GM23338 (cell line): ENCODE measurements at regions not wholly inside any gene's neighbourhood (a gene's known extent, or its start where the extent isn't known, plus 50 kb on each side); places are given as distances from the start of the nearest gene placed in this dataset.

Experiments used
- ATAC-seq: fragments of 200-7000 bp; cut with Tn5 transposase; 3 replicates; pipeline ENCODE4 v1.9.1; 2020
- DNase-seq: peaks from one replicate; pipeline ENCODE4 v3.0.0-alpha.2; 2015; ENCODE audit warnings: low spot score
- H2AFZ ChIP-seq: fragments of 200-600 bp; sonication (generic); 2 replicates; pipeline ENCODE4 v1.8.0; 2016; ENCODE audit warnings: antibody characterized with exemption, mild to moderate bottlenecking, moderate library complexity
- H3F3A ChIP-seq: fragments of 200-600 bp; sonication (generic); replicated peaks from 2 replicates; pipeline ENCODE4 v1.8.0; 2017; ENCODE audit warnings: antibody characterized with exemption, mixed run types, low read depth
- H3K27ac ChIP-seq: fragments of 200-600 bp; sonication (generic); 2 replicates; pipeline ENCODE4 v1.6.1; 2016; ENCODE audit warnings: low read depth
- H3K27me3 ChIP-seq: fragments of 200-600 bp; sonication (generic); 2 replicates; pipeline ENCODE4 v1.8.0; 2016; ENCODE audit warnings: mild to moderate bottlenecking, mixed run types, moderate library complexity; ENCODE audit not compliant: insufficient read depth
- H3K36me3 ChIP-seq: fragments of 200-600 bp; sonication (generic); 2 replicates; pipeline ENCODE4 v1.8.0; 2016; ENCODE audit warnings: mild to moderate bottlenecking; ENCODE audit not compliant: insufficient read depth
- H3K4me1 ChIP-seq: fragments of 200-600 bp; sonication (generic); 2 replicates; pipeline ENCODE4 v1.8.0; 2016; ENCODE audit warnings: mild to moderate bottlenecking, moderate library complexity; ENCODE audit not compliant: insufficient read depth
- H3K4me2 ChIP-seq: fragments of 200-600 bp; sonication (generic); 2 replicates; pipeline ENCODE4 v1.7.1; 2017; ENCODE audit warnings: mixed run types
- H3K4me3 ChIP-seq: fragments of 200-600 bp; sonication (generic); 2 replicates; pipeline ENCODE4 v1.6.1; 2016; ENCODE audit warnings: mixed run types
- H3K79me2 ChIP-seq: fragments of 200-600 bp; sonication (generic); replicated peaks from 2 replicates; pipeline ENCODE4 v1.8.0; 2017; ENCODE audit warnings: mild to moderate bottlenecking; ENCODE audit not compliant: insufficient read depth
- H3K9me2 ChIP-seq: fragments of 200-600 bp; sonication (generic); 2 replicates; pipeline ENCODE4 v1.8.0; 2017; ENCODE audit not compliant: insufficient read depth
- H4K20me1 ChIP-seq: fragments of 200-600 bp; sonication (generic); replicated peaks from 2 replicates; pipeline ENCODE4 v1.8.0; 2017; ENCODE audit warnings: mild to moderate bottlenecking; ENCODE audit not compliant: insufficient read depth
- H3K27ac Mint-ChIP-seq: 2 replicates; pipeline ENCODE4 v1.8.0; 2020; ENCODE audit warnings: inconsistent platforms, mild to moderate bottlenecking, moderate library complexity, mixed read lengths
- H3K27me3 Mint-ChIP-seq: 3 replicates; pipeline ENCODE4 v1.8.0; 2022; ENCODE audit warnings: low read depth, mild to moderate bottlenecking, moderate library complexity, mixed read lengths, inconsistent platforms; ENCODE audit not compliant: insufficient read depth, poor library complexity
- H3K36me3 Mint-ChIP-seq: 3 replicates; pipeline ENCODE4 v1.8.0; 2021; ENCODE audit warnings: low read depth, mild to moderate bottlenecking, inconsistent platforms, moderate library complexity, mixed read lengths
- H3K4me1 Mint-ChIP-seq: 3 replicates; pipeline ENCODE4 v1.8.0; 2020; ENCODE audit warnings: mild to moderate bottlenecking, inconsistent platforms, mixed read lengths
- H3K4me3 Mint-ChIP-seq: 3 replicates; pipeline ENCODE4 v1.8.0; 2021; ENCODE audit warnings: moderate library complexity, mild to moderate bottlenecking, inconsistent platforms, mixed read lengths
- H3K9me3 Mint-ChIP-seq: 3 replicates; pipeline ENCODE4 v1.8.0; 2020; ENCODE audit warnings: moderate library complexity, mild to moderate bottlenecking, inconsistent platforms, mixed read lengths
- CREB1 ChIP-seq: fragments of 250-450 bp; sonication (Bioruptor Pico); IDR thresholded peaks from 2 replicates; pipeline ENCODE4 v1.5.0; 2020; ENCODE audit warnings: low read depth, mild to moderate bottlenecking, moderate library complexity
- ETS1 ChIP-seq: IDR thresholded peaks from 2 replicates; pipeline ENCODE4 v1.6.1; 2016; ENCODE audit warnings: antibody characterized with exemption
- EZH2 ChIP-seq: fragments of 200-600 bp; sonication (generic); IDR thresholded peaks from one replicate; pipeline ENCODE4 v1.8.0; 2017; ENCODE audit warnings: antibody characterized with exemption, mild to moderate bottlenecking, low read depth; ENCODE audit not compliant: unreplicated experiment
- EZH2phosphoT487 ChIP-seq: fragments of 200-600 bp; sonication (generic); IDR thresholded peaks from one replicate; pipeline ENCODE4 v1.8.1; 2018; ENCODE audit warnings: antibody characterized with exemption; ENCODE audit not compliant: unreplicated experiment
- JUNB ChIP-seq: IDR thresholded peaks from one replicate; pipeline ENCODE4 v1.6.1; 2016; ENCODE audit warnings: antibody characterized with exemption; ENCODE audit not compliant: unreplicated experiment
- NANOG ChIP-seq: IDR thresholded peaks from 2 replicates; pipeline ENCODE4 v1.6.1; 2016; ENCODE audit warnings: antibody characterized with exemption, borderline replicate concordance
- POLR2AphosphoS5 ChIP-seq: IDR thresholded peaks from 2 replicates; pipeline ENCODE4 v1.6.1; 2016; ENCODE audit warnings: antibody characterized with exemption, low read depth
- STAT1 ChIP-seq: IDR thresholded peaks from one replicate; pipeline ENCODE4 v1.6.1; 2016; ENCODE audit warnings: antibody characterized with exemption; ENCODE audit not compliant: unreplicated experiment
- ZNF114 ChIP-seq: fragments of 250-450 bp; sonication (Bioruptor Pico); IDR thresholded peaks from 2 replicates; pipeline ENCODE4 v1.5.0; 2020; ENCODE audit warnings: mild to moderate bottlenecking, moderate library complexity
- ZNF331 ChIP-seq: fragments of 250-450 bp; sonication (Bioruptor Pico); IDR thresholded peaks from 2 replicates; pipeline ENCODE4 v1.5.0; 2020; ENCODE audit warnings: low read depth, mild to moderate bottlenecking, moderate library complexity
- TF ChIP-seq, protein P1 (sequence below): fragments of 250-450 bp; sonication (Bioruptor Pico); IDR thresholded peaks from 2 replicates; pipeline ENCODE4 v1.5.0; 2020; ENCODE audit warnings: mild to moderate bottlenecking, moderate library complexity
- TF ChIP-seq, protein P2 (sequence below): IDR thresholded peaks from one replicate; pipeline ENCODE4 v1.6.1; 2018; ENCODE audit warnings: antibody characterized with exemption; ENCODE audit not compliant: unreplicated experiment
- TF ChIP-seq, protein P3 (sequence below), 2 experiments: fragments of 200-600 bp in 1 of 2; sonication (generic) in 1 of 2; conservative IDR thresholded peaks; 2 replicates each; pipeline versions ENCODE4 v1.5.1 to v1.6.1; 2016 to 2017; ENCODE audit warnings: antibody characterized with exemption in 2 of 2, low read depth in 2 of 2, mild to moderate bottlenecking in 2 of 2, moderate library complexity in 1 of 2

GRCh38 chr18:7516266-7517117, 50.6 kb upstream of the PTPRM start:
- TF ChIP-seq, protein P1, sequence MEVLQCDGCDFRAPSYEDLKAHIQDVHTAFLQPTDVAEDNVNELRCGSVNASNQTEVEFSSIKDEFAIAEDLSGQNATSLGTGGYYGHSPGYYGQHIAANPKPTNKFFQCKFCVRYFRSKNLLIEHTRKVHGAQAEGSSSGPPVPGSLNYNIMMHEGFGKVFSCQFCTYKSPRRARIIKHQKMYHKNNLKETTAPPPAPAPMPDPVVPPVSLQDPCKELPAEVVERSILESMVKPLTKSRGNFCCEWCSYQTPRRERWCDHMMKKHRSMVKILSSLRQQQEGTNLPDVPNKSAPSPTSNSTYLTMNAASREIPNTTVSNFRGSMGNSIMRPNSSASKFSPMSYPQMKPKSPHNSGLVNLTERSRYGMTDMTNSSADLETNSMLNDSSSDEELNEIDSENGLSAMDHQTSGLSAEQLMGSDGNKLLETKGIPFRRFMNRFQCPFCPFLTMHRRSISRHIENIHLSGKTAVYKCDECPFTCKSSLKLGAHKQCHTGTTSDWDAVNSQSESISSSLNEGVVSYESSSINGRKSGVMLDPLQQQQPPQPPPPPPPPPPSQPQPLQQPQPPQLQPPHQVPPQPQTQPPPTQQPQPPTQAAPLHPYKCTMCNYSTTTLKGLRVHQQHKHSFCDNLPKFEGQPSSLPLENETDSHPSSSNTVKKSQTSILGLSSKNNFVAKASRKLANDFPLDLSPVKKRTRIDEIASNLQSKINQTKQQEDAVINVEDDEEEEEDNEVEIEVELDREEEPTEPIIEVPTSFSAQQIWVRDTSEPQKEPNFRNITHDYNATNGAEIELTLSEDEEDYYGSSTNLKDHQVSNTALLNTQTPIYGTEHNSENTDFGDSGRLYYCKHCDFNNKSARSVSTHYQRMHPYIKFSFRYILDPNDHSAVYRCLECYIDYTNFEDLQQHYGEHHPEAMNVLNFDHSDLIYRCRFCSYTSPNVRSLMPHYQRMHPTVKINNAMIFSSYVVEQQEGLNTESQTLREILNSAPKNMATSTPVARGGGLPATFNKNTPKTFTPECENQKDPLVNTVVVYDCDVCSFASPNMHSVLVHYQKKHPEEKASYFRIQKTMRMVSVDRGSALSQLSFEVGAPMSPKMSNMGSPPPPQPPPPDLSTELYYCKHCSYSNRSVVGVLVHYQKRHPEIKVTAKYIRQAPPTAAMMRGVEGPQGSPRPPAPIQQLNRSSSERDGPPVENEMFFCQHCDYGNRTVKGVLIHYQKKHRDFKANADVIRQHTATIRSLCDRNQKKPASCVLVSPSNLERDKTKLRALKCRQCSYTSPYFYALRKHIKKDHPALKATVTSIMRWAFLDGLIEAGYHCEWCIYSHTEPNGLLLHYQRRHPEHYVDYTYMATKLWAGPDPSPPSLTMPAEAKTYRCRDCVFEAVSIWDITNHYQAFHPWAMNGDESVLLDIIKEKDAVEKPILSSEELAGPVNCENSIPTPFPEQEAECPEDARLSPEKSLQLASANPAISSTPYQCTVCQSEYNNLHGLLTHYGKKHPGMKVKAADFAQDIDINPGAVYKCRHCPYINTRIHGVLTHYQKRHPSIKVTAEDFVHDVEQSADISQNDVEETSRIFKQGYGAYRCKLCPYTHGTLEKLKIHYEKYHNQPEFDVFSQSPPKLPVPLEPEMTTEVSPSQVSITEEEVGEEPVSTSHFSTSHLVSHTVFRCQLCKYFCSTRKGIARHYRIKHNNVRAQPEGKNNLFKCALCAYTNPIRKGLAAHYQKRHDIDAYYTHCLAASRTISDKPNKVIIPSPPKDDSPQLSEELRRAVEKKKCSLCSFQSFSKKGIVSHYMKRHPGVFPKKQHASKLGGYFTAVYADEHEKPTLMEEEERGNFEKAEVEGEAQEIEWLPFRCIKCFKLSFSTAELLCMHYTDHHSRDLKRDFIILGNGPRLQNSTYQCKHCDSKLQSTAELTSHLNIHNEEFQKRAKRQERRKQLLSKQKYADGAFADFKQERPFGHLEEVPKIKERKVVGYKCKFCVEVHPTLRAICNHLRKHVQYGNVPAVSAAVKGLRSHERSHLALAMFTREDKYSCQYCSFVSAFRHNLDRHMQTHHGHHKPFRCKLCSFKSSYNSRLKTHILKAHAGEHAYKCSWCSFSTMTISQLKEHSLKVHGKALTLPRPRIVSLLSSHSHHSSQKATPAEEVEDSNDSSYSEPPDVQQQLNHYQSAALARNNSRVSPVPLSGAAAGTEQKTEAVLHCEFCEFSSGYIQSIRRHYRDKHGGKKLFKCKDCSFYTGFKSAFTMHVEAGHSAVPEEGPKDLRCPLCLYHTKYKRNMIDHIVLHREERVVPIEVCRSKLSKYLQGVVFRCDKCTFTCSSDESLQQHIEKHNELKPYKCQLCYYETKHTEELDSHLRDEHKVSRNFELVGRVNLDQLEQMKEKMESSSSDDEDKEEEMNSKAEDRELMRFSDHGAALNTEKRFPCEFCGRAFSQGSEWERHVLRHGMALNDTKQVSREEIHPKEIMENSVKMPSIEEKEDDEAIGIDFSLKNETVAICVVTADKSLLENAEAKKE (CRISPR knock-in tag): no peak
- TF ChIP-seq, protein P2, sequence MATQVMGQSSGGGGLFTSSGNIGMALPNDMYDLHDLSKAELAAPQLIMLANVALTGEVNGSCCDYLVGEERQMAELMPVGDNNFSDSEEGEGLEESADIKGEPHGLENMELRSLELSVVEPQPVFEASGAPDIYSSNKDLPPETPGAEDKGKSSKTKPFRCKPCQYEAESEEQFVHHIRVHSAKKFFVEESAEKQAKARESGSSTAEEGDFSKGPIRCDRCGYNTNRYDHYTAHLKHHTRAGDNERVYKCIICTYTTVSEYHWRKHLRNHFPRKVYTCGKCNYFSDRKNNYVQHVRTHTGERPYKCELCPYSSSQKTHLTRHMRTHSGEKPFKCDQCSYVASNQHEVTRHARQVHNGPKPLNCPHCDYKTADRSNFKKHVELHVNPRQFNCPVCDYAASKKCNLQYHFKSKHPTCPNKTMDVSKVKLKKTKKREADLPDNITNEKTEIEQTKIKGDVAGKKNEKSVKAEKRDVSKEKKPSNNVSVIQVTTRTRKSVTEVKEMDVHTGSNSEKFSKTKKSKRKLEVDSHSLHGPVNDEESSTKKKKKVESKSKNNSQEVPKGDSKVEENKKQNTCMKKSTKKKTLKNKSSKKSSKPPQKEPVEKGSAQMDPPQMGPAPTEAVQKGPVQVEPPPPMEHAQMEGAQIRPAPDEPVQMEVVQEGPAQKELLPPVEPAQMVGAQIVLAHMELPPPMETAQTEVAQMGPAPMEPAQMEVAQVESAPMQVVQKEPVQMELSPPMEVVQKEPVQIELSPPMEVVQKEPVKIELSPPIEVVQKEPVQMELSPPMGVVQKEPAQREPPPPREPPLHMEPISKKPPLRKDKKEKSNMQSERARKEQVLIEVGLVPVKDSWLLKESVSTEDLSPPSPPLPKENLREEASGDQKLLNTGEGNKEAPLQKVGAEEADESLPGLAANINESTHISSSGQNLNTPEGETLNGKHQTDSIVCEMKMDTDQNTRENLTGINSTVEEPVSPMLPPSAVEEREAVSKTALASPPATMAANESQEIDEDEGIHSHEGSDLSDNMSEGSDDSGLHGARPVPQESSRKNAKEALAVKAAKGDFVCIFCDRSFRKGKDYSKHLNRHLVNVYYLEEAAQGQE: no peak
- TF ChIP-seq JUNB: no peak
- TF ChIP-seq ZNF114: no peak
- TF ChIP-seq POLR2AphosphoS5: no peak
- TF ChIP-seq EZH2: no peak
- no peak for TF ChIP-seq ZNF331 (CRISPR knock-in tag)
- no peak for TF ChIP-seq EZH2phosphoT487
- TF ChIP-seq CREB1 (CRISPR knock-in tag): no peak
- no peak for TF ChIP-seq NANOG
- TF ChIP-seq, protein P3, sequence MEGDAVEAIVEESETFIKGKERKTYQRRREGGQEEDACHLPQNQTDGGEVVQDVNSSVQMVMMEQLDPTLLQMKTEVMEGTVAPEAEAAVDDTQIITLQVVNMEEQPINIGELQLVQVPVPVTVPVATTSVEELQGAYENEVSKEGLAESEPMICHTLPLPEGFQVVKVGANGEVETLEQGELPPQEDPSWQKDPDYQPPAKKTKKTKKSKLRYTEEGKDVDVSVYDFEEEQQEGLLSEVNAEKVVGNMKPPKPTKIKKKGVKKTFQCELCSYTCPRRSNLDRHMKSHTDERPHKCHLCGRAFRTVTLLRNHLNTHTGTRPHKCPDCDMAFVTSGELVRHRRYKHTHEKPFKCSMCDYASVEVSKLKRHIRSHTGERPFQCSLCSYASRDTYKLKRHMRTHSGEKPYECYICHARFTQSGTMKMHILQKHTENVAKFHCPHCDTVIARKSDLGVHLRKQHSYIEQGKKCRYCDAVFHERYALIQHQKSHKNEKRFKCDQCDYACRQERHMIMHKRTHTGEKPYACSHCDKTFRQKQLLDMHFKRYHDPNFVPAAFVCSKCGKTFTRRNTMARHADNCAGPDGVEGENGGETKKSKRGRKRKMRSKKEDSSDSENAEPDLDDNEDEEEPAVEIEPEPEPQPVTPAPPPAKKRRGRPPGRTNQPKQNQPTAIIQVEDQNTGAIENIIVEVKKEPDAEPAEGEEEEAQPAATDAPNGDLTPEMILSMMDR (conservative IDR thresholded peaks at IDR 0.05; ENCODE audit: low read depth in 2 of 2): no peak
- no peak for TF ChIP-seq STAT1
- no peak for TF ChIP-seq ETS1
- no peak for DNase-seq
- no peak overlapping the region for H3K4me3 Mint-ChIP-seq
- Histone ChIP-seq H3K4me2 (0 out of 2 replicates have a peak overlapping the region, but pooled peaks have one; percentile 25), H3K9me2 (0 out of 2 replicates have a peak, but pooled peaks cover 3% of the 10 kb centered on the region), H3F3A (no peaks in the 10 kb centered on the region), H3K27me3 (no peaks in the 10 kb centered on the region), H3K36me3 (no peaks in the 10 kb centered on the region), H3K79me2 (no peaks in the 10 kb centered on the region), H3K4me1 (peaks cover 36% of the 10 kb centered on the region), H4K20me1 (no peaks in the 10 kb centered on the region), H2AFZ (no peak overlapping the region), H3K27ac (no peak overlapping the region), H3K4me3 (no peak overlapping the region)
- H3K36me3 Mint-ChIP-seq: no peaks in the 10 kb centered on the region
- no peaks in the 10 kb centered on the region for H3K27me3 Mint-ChIP-seq
- H3K27ac Mint-ChIP-seq: no peak overlapping the region
- ATAC-seq: peak; percentile 26; the same call in 2 of the 3 replicates
- H3K9me3 Mint-ChIP-seq: no peaks in the 10 kb centered on the region
- H3K4me1 Mint-ChIP-seq: peaks cover 32% of the 10 kb centered on the region
